ENCODE measurements at regions not wholly inside any gene's neighbourhood (a gene's known extent, or its start where the extent isn't known, plus 50 kb on each side); places are given as distances from the start of the nearest gene placed in this dataset.

GRCh38 chr12:4026517-4026916 is 153.3 kb upstream of the PARP11 start:
- Histone ChIP-seq H3K9me3 (no peaks in the 10 kb centered on the region), H3K4me3 (no peak overlapping the region), H3K36me3 (no peaks in the 10 kb centered on the region), H3K27me3 (no peaks in the 10 kb centered on the region), H3K27ac (no peak overlapping the region), H3K4me1 (peaks cover 10% of the 10 kb centered on the region)
- no peak for DNase-seq (ENCODE audit: low spot score in 2 of 2)
- TF ChIP-seq POLR2AphosphoS5 (IDR thresholded peaks at IDR 0.05) (no peak), POLR2A (IDR thresholded peaks at IDR 0.05) (no peak), EP300 (IDR thresholded peaks at IDR 0.05) (no peak), CTCF (IDR thresholded peaks at IDR 0.05) (no peak)
- WGBS = 80% methylated on average over 7 of the region's 7 CpGs

- no peaks in the 10 kb centered on the region for H3K27me3 ChIP-seq
- no peaks in the 10 kb centered on the region for H3K36me3 ChIP-seq
- peaks cover 6% of the 10 kb centered on the region for H3K4me1 ChIP-seq
- no peak overlapping the region for H3K27ac ChIP-seq
- no peaks in the 10 kb centered on the region for H3K9me3 ChIP-seq
- 94% methylated on average over 10 of the region's 10 CpGs for WGBS
- no peak overlapping the region for H3K4me3 ChIP-seq
- no peak for DNase-seq (ENCODE audit: low spot score in 2 of 2)
- no peak for TF ChIP-seq POLR2A (IDR thresholded peaks at IDR 0.05)
- no peak for TF ChIP-seq EP300 (IDR thresholded peaks at IDR 0.05)
Observed at GRCh38 chr12:4026020-4026358, 152.8 kb upstream of the PARP11 start.

- TF ChIP-seq POLR2A (IDR thresholded peaks at IDR 0.05) (no peak), CTCF (IDR thresholded peaks at IDR 0.05) (no peak), EP300 (IDR thresholded peaks at IDR 0.05) (no peak), POLR2AphosphoS5 (IDR thresholded peaks at IDR 0.05) (no peak)
- Histone ChIP-seq H3K4me1 (peaks cover under 1% of the 10 kb centered on the region), H3K27ac (no peak overlapping the region), H3K4me3 (no peak overlapping the region), H3K27me3 (no peaks in the 10 kb centered on the region), H3K9me3 (no peaks in the 10 kb centered on the region), H3K36me3 (no peaks in the 10 kb centered on the region)
- 76% methylated on average over 20 of the region's 20 CpGs for WGBS
- no peak for DNase-seq (ENCODE audit: low spot score in 2 of 2)
Observed at GRCh38 chr12:4025181-4026019, 152.2 kb upstream of the PARP11 start.

- Histone ChIP-seq H3K9me3 (no peaks in the 10 kb centered on the region), H3K4me3 (no peak overlapping the region), H3K36me3 (no peaks in the 10 kb centered on the region), H3K4me1 (no peaks in the 10 kb centered on the region), H3K27me3 (no peaks in the 10 kb centered on the region), H3K27ac (no peak overlapping the region)
- 51% methylated on average over 7 of the region's 7 CpGs for WGBS
- DNase-seq (ENCODE audit: low spot score in 2 of 2) = no peak
- TF ChIP-seq POLR2AphosphoS5 (IDR thresholded peaks at IDR 0.05) (no peak), CTCF (IDR thresholded peaks at IDR 0.05) (no peak), POLR2A (IDR thresholded peaks at IDR 0.05) (no peak), EP300 (IDR thresholded peaks at IDR 0.05) (no peak)
Observed at GRCh38 chr12:4024701-4025100, 151.5 kb upstream of the PARP11 start.

- no peak for DNase-seq (ENCODE audit: low spot score in 2 of 2)
- no peak overlapping the region for H3K27ac ChIP-seq
- WGBS = 77% methylated on average over 8 of the region's 12 CpGs
- no peaks in the 10 kb centered on the region for H3K36me3 ChIP-seq
- TF ChIP-seq POLR2AphosphoS5 (IDR thresholded peaks at IDR 0.05) (no peak), EP300 (IDR thresholded peaks at IDR 0.05) (no peak), POLR2A (IDR thresholded peaks at IDR 0.05) (no peak), CTCF (IDR thresholded peaks at IDR 0.05) (no peak)
- no peaks in the 10 kb centered on the region for H3K27me3 ChIP-seq
- no peaks in the 10 kb centered on the region for H3K9me3 ChIP-seq
- no peaks in the 10 kb centered on the region for H3K4me1 ChIP-seq
- no peak overlapping the region for H3K4me3 ChIP-seq
Observed at GRCh38 chr12:4015225-4016091, 142.3 kb upstream of the PARP11 start.

Measured in suprapubic skin (tissue), 4 donors.